ENCODE measurements at regions not wholly inside any gene's neighbourhood (a gene's known extent, or its start where the extent isn't known, plus 50 kb on each side); places are given as distances from the start of the nearest gene placed in this dataset.
A peak's percentile ranks its signal among the peaks of the same experiment; 100 is the strongest.

- TF ChIP-seq POLR2AphosphoS5 (IDR thresholded peaks at IDR 0.05; ENCODE audit: low read depth, low read length), result no peak
- no peak for DNase-seq (ENCODE audit: insufficient read length)
- FAIRE-seq, result no peak
These were observed 62.8 kb upstream of the EGLN3 start for GRCh38 chr14:34013721-34014060.

- peak; percentile 91 for FAIRE-seq
- peak; percentile 12 for DNase-seq (ENCODE audit: insufficient read length)
- no peak for TF ChIP-seq POLR2AphosphoS5 (IDR thresholded peaks at IDR 0.05; ENCODE audit: low read depth, low read length)
- TF ChIP-seq POLR2A (IDR thresholded peaks at IDR 0.05; ENCODE audit: low read depth, low read length), result no peak
- no peak for TF ChIP-seq TAF1 (IDR thresholded peaks at IDR 0.05; ENCODE audit: borderline replicate concordance, low read depth, low read length)
These were observed 62.3 kb upstream of the EGLN3 start for GRCh38 chr14:34012978-34013720.

GRCh38 chr14:34012369-34012768 is 61.5 kb upstream of the EGLN3 start:
- DNase-seq (ENCODE audit: insufficient read length), result no peak
- FAIRE-seq, result peak; percentile 77
- no peak for TF ChIP-seq POLR2A (IDR thresholded peaks at IDR 0.05; ENCODE audit: low read depth, low read length)
- TF ChIP-seq POLR2AphosphoS5 (IDR thresholded peaks at IDR 0.05; ENCODE audit: low read depth, low read length), result no peak
- TF ChIP-seq TAF1 (IDR thresholded peaks at IDR 0.05; ENCODE audit: borderline replicate concordance, low read depth, low read length), result no peak

- FAIRE-seq, result no peak
These were observed 59.1 kb upstream of the EGLN3 start for GRCh38 chr14:34009956-34010355.

GRCh38 chr14:34007902-34008301 is 57.0 kb upstream of the EGLN3 start:
- TF ChIP-seq POLR2AphosphoS5 (IDR thresholded peaks at IDR 0.05; ENCODE audit: low read depth, low read length) (no peak), POLR2A (IDR thresholded peaks at IDR 0.05; ENCODE audit: low read depth, low read length) (no peak), TAF1 (IDR thresholded peaks at IDR 0.05; ENCODE audit: borderline replicate concordance, low read depth, low read length) (no peak)
- FAIRE-seq, result peak; percentile 17
- DNase-seq (ENCODE audit: insufficient read length), result no peak

More at GRCh38 chr14:34009956-34010355, 59.1 kb upstream of the EGLN3 start:
- TF ChIP-seq TAF1 (IDR thresholded peaks at IDR 0.05; ENCODE audit: borderline replicate concordance, low read depth, low read length) (no peak), POLR2AphosphoS5 (IDR thresholded peaks at IDR 0.05; ENCODE audit: low read depth, low read length) (no peak), POLR2A (IDR thresholded peaks at IDR 0.05; ENCODE audit: low read depth, low read length) (no peak)
- DNase-seq (ENCODE audit: insufficient read length), result no peak

GRCh38 chr14:34005901-34006300 is 55.0 kb upstream of the EGLN3 start:
- TF ChIP-seq POLR2AphosphoS5 (IDR thresholded peaks at IDR 0.05; ENCODE audit: low read depth, low read length) (no peak), TAF1 (IDR thresholded peaks at IDR 0.05; ENCODE audit: borderline replicate concordance, low read depth, low read length) (no peak)
- FAIRE-seq, result no peak

GRCh38 chr14:34004881-34005280 is 54.0 kb upstream of the EGLN3 start:
- no peak for DNase-seq (ENCODE audit: insufficient read length)
- TF ChIP-seq POLR2AphosphoS5 (IDR thresholded peaks at IDR 0.05; ENCODE audit: low read depth, low read length) (no peak), POLR2A (IDR thresholded peaks at IDR 0.05; ENCODE audit: low read depth, low read length) (no peak), TAF1 (IDR thresholded peaks at IDR 0.05; ENCODE audit: borderline replicate concordance, low read depth, low read length) (no peak)

More at GRCh38 chr14:34005901-34006300, 55.0 kb upstream of the EGLN3 start:
- DNase-seq (ENCODE audit: insufficient read length), result no peak

GRCh38 chr14:34003691-34004090 is 52.8 kb upstream of the EGLN3 start:
- no peak for TF ChIP-seq POLR2A (IDR thresholded peaks at IDR 0.05; ENCODE audit: low read depth, low read length)
- no peak for FAIRE-seq
- no peak for DNase-seq (ENCODE audit: insufficient read length)

More at GRCh38 chr14:34004881-34005280, 54.0 kb upstream of the EGLN3 start:
- no peak for FAIRE-seq

GRCh38 chr14:34003082-34003668 is 52.3 kb upstream of the EGLN3 start:
- DNase-seq (ENCODE audit: insufficient read length), result no peak
- no peak for FAIRE-seq
- TF ChIP-seq POLR2AphosphoS5 (IDR thresholded peaks at IDR 0.05; ENCODE audit: low read depth, low read length) (no peak), POLR2A (IDR thresholded peaks at IDR 0.05; ENCODE audit: low read depth, low read length) (no peak), TAF1 (IDR thresholded peaks at IDR 0.05; ENCODE audit: borderline replicate concordance, low read depth, low read length) (no peak)

Data from GM12892 (cell line).